DND-41 (cell line): ENCODE measurements at regions not wholly inside any gene's neighbourhood (a gene's known extent, or its start where the extent isn't known, plus 50 kb on each side); places are given as distances from the start of the nearest gene placed in this dataset.

Experiments used
- CTCF ChIP-seq: IDR thresholded peaks from 2 replicates; pipeline ENCODE4 v1.5.1; 2012; ENCODE audit warnings: borderline replicate concordance, low read length, moderate library complexity, mild to moderate bottlenecking; ENCODE audit not compliant: poor library complexity, severe bottlenecking; ENCODE audit errors: extremely low read depth
- EZH2 ChIP-seq: IDR thresholded peaks from 3 replicates; pipeline ENCODE4 v1.6.1; 2012; ENCODE audit warnings: borderline replicate concordance, low read depth, mild to moderate bottlenecking, moderate library complexity, low read length, inconsistent platforms; ENCODE audit not compliant: severe bottlenecking

GRCh38 chr11:81959341-81959740, 774.3 kb downstream of the FAM181B start:
- TF ChIP-seq EZH2 (no peak), CTCF (no peak)
